A673 (cell line): ENCODE measurements at regions not wholly inside any gene's neighbourhood (a gene's known extent, or its start where the extent isn't known, plus 50 kb on each side); places are given as distances from the start of the nearest gene placed in this dataset.
A peak's percentile ranks its signal among the peaks of the same experiment; 100 is the strongest.

Source experiments
- BruUV-seq: library from RNA; stranded (reverse); fragments of 400-500 nt; replicated peaks from 2 replicates; lab custom pipeline; 2021; lab: Mats Ljungman, UMichigan
- CTCF ChIA-PET: fragments of 300-600 bp; sonication (Branson Sonifier 250); formaldehyde crosslinking; loops from one replicate; lab custom pipeline; 2022; ENCODE audit warnings: antibody characterized with exemption; lab: Charles Lee
- POLR2A ChIA-PET: fragments of 300-600 bp; sonication (Branson Sonifier 250); formaldehyde crosslinking; loops from one replicate; lab custom pipeline; 2022; ENCODE audit warnings: antibody characterized with exemption; ENCODE audit not compliant: low non-redundant PET; lab: Charles Lee
- DNase-seq: peaks from one replicate; pipeline ENCODE4 v3.0.0-alpha.2; 2015; ENCODE audit warnings: low spot score
- H3K27ac ChIP-seq: fragments of 200-600 bp; sonication (generic); 2 replicates; pipeline ENCODE4 v1.5.1; 2016; ENCODE audit warnings: mixed run types, low read depth, mild to moderate bottlenecking, mixed read lengths, antibody characterized with exemption, low read length; ENCODE audit not compliant: poor library complexity, severe bottlenecking
- H3K27me3 ChIP-seq: fragments of 200-600 bp; sonication (generic); replicated peaks from 2 replicates; pipeline ENCODE4 v1.6.1; 2017; ENCODE audit warnings: mixed run types, low read depth, mild to moderate bottlenecking, mixed read lengths, antibody characterized with exemption, low read length; ENCODE audit not compliant: insufficient read depth, poor library complexity
- H3K36me3 ChIP-seq: fragments of 200-600 bp; sonication (generic); 2 replicates; pipeline ENCODE4 v1.6.1; 2016; ENCODE audit warnings: mixed run types, mild to moderate bottlenecking, mixed read lengths, antibody characterized with exemption, low read length; ENCODE audit not compliant: insufficient read depth, poor library complexity, severe bottlenecking
- H3K4me1 ChIP-seq: fragments of 200-600 bp; sonication (generic); 2 replicates; pipeline ENCODE4 v1.6.1; 2017; ENCODE audit warnings: mixed run types, mild to moderate bottlenecking, mixed read lengths, antibody characterized with exemption, low read length; ENCODE audit not compliant: insufficient read depth, poor library complexity, severe bottlenecking
- H3K4me3 ChIP-seq: fragments of 200-600 bp; sonication (generic); 2 replicates; pipeline ENCODE4 v1.5.1; 2016; ENCODE audit warnings: low read depth, mixed run types, mild to moderate bottlenecking, mixed read lengths, low read length; ENCODE audit not compliant: poor library complexity, severe bottlenecking
- H3K9me3 ChIP-seq: fragments of 200-600 bp; sonication (generic); 2 replicates; pipeline ENCODE4 v1.6.1; 2016; ENCODE audit warnings: mixed run types, low read depth, mild to moderate bottlenecking, mixed read lengths, antibody characterized with exemption, low read length; ENCODE audit not compliant: poor library complexity, severe bottlenecking
- EZH2 ChIP-seq: fragments of 200-600 bp; sonication (generic); IDR thresholded peaks from 2 replicates; pipeline ENCODE4 v1.6.1; 2017; ENCODE audit warnings: borderline replicate concordance, low read depth, mild to moderate bottlenecking, mixed read lengths, antibody characterized with exemption, low read length; ENCODE audit not compliant: poor library complexity, severe bottlenecking
- intact Hi-C: fragments of 100-400 bp; cut with micrococcal nuclease; formaldehyde crosslinking; loops from one replicate; pipeline ENCODE4 v1.10.0; 2022; ENCODE audit not compliant: unreplicated experiment
- TF ChIP-seq, protein P1 (sequence below): fragments of 300-800, 200-600 bp; sonication (generic); conservative IDR thresholded peaks from 2 replicates; pipeline ENCODE4 v1.5.1; 2017; ENCODE audit warnings: low read depth, mild to moderate bottlenecking, antibody characterized with exemption, low read length, moderate library complexity, mixed read lengths

DNA sequence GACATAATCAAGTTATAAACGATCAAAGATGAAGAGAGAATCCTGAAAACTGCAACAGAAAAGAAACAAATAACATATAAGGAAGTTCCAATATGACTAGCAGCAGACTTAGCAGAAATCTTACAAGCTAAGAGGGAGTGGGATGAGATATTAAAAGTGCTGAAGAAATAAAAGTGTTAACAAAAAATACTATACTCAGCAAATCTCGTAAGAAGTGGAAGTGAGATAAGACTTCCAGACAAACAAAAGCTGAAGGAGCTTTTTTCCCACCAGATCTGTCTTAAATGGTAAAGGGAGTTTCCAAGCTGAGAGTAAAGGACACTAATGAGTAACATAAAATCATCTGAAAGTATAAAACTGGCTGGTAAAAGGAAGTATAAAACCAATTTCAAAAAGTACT lies 2036.0 kb upstream of the C9orf72 start:
- Histone ChIP-seq H3K4me3 (no peak overlapping the region), H3K36me3 (no peaks in the 10 kb centered on the region), H3K27me3 (no peaks in the 10 kb centered on the region), H3K27ac (no peak overlapping the region), H3K9me3 (peaks cover 15% of the 10 kb centered on the region), H3K4me1 (peaks cover 3% of the 10 kb centered on the region)
- no peak for DNase-seq
- TF ChIP-seq, protein P1, sequence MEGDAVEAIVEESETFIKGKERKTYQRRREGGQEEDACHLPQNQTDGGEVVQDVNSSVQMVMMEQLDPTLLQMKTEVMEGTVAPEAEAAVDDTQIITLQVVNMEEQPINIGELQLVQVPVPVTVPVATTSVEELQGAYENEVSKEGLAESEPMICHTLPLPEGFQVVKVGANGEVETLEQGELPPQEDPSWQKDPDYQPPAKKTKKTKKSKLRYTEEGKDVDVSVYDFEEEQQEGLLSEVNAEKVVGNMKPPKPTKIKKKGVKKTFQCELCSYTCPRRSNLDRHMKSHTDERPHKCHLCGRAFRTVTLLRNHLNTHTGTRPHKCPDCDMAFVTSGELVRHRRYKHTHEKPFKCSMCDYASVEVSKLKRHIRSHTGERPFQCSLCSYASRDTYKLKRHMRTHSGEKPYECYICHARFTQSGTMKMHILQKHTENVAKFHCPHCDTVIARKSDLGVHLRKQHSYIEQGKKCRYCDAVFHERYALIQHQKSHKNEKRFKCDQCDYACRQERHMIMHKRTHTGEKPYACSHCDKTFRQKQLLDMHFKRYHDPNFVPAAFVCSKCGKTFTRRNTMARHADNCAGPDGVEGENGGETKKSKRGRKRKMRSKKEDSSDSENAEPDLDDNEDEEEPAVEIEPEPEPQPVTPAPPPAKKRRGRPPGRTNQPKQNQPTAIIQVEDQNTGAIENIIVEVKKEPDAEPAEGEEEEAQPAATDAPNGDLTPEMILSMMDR: no peak
- CTCF ChIA-PET: no interaction called here
- no TSS peak for BruUV-seq
- intact Hi-C loops: no loop called here
- POLR2A ChIA-PET: no interaction called here

DNA sequence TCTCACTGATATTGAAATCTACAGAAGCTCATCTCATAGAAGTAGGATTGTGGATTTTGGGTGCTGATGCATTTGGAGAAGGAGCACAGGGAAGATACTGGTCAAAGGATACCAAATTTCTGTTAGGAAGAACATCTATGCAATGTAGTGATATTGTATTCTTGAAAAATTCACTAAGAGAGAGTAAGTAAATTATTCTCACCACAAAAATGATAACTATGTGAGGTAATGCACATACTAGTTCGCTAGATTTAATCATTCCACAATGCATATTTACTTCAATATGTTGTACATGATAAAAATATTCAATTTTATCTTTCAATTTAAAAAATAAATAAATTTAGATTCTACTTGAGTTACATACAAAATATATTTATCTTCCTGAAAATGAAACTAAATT lies 2040.5 kb upstream of the C9orf72 start:
- H3K9me3 ChIP-seq: peaks cover 15% of the 10 kb centered on the region
- H3K4me3 ChIP-seq: no peak overlapping the region
- POLR2A ChIA-PET: no interaction called here
- H3K4me1 ChIP-seq: peaks cover 23% of the 10 kb centered on the region
- H3K27ac ChIP-seq: no peak overlapping the region
- BruUV-seq: no TSS peak
- intact Hi-C loops: no loop called here
- CTCF ChIA-PET: no interaction called here
- DNase-seq: no peak
- TF ChIP-seq EZH2: no peak
- TF ChIP-seq, protein P1: no peak
- no peaks in the 10 kb centered on the region for H3K27me3 ChIP-seq
- H3K36me3 ChIP-seq: no peaks in the 10 kb centered on the region

DNA sequence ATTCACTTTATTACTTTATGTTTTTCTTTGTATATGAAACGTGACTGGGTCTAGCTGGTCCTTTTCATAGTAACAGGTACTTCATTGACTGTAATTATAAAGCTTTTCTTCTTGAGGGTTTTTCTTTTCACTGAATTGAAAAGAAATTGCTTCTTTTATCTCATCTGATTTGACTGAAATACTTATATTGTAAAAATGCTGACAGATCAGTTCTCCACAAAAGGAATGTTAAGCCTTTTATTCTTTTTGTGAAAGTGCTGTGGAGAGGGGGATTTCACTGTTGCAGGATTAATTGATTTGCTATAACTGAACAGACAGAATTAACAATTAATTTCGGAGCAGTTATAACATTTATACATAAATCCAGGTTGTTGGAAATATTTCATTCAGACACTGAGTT lies 2043.6 kb upstream of the C9orf72 start:
- no TSS peak for BruUV-seq
- peak; percentile 48 for DNase-seq
- Histone ChIP-seq H3K27ac (no peak overlapping the region), H3K9me3 (peaks cover 12% of the 10 kb centered on the region), H3K36me3 (no peaks in the 10 kb centered on the region), H3K27me3 (no peaks in the 10 kb centered on the region), H3K4me3 (no peak overlapping the region), H3K4me1 (peaks cover 34% of the 10 kb centered on the region)
- intact Hi-C loops: no loop called here
- TF ChIP-seq, protein P1: no peak
- no peak for TF ChIP-seq EZH2
- CTCF ChIA-PET: no interaction called here
- POLR2A ChIA-PET: no interaction called here
